NCI-H345 treated with DMSO at 0.1 percent for 48 hours (cell line): ENCODE measurements at regions not wholly inside any gene's neighbourhood (a gene's known extent, or its start where the extent isn't known, plus 50 kb on each side); places are given as distances from the start of the nearest gene placed in this dataset.

Experiments used
- DNase-seq: peaks from one replicate; lab custom pipeline; 2025; ENCODE audit not compliant: unreplicated experiment; lab: John Stamatoyannopoulos, UW

DNA sequence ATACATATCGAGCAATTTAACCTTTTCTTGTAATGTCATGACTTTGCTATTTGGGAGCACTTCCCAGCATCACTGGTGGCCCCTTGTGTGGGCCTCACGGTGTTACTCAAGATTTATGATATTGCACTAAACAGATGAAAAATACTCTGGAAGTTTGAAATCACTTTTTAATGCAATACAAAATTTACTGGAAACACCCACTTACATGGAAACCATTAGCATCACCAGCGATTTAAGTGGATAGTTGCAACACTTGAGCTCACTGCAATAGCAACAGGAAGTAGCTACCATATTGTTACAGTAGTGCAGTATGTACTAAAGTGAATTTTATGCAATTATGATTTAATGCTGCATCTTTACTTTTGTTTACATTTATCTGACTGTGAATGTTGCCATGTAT is 184.4 kb downstream of the MDFIC start:
- no peak for DNase-seq

DNA sequence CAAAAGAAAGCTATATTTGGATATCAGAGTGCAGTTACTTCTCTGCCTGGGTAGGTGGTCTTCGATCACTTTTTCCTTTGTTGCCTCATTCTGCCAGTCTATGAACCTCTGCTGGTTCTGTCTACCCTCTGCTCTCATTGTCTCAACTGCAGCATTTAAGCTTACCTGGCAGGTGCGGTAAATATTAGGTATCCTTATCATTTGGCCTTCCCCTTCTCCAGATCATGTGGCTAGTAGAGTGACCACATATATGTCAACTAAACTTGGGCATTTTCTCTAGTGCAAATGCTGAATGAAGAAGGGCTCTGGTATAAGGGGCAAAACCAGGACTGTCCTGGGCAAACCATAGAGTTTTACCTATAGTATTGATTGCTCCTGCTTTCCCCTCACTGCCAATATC is 180.8 kb downstream of the MDFIC start:
- no peak for DNase-seq

DNA sequence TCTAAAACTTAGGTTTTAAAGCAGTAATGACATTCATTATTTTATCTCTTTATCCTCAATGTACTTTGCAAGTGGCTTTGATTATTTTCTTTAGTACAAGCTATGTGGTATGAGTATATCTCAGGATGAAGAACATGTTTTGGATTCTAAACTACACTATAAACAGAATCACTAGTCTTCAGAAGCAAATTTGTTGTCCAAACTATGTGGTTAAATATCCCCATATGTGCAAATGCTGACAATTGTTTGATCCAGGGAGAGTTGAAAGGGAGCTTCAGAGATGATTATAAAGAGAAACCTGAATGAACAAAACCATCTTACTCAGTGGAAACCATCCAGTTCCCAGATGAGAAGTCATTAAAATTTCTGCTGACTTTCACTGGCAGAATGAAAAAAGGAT is 179.3 kb downstream of the MDFIC start:
- no peak for DNase-seq

DNA sequence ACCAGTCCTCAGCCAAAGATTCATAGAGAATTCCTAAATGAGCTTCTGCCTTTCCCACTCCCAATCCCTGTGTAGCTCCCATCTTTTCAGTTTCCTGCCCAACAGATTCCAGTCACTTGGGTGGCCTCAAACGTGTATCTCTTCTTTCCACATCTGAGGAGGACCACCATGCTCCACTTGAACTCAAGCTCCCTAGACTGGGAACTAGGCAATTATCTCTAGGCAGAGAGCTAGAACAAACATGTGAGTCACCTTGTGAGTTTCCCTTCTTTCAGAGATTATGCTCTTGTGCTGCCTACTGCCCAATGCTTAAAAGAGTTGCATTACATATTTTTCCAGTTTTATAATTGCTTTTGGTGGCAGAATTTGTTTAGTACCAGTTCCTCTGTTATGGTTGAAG is 178.0 kb downstream of the MDFIC start:
- no peak for DNase-seq

DNA sequence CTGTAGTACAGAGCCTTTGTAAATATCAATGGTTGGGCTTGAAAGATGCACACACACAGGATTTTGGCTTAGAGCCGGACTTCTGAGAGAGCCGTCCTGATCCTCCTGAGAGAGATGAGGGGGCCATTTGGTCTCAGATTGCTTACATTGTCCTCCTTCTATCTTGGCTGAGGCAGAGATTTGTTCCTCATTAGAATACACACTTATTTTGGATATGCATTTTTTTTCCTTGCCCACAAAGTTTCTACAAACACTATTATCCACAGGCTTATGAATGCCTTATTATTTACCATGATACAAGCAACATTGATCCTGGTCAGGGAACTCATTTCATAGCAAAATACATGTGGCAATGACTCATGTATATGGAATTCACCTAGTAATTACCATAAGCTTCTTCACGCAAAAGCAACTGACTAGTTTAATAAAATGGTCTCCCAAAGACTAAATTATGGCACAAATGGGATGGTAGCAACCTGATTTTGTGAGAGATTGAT is 175.3 kb downstream of the MDFIC start:
- DNase-seq: no peak

DNA sequence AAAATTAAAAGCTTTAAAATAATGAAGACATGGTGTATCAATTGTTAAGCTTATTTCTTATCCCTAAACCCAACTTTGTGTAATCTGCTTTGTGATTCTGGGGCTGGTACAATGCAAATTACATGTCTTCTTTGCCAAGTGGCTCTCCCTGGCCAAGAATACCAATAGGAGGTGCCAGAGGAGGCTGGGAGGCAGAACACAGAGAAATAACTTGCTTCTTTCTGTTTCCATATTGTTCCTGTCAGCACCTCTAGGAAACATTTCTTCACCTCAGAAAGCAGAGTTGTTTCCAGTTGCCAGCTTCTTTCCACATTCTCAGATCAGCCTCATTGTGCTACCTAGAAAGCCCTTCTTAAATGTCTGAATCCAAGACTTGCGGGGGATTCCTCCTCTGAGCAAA is 174.4 kb downstream of the MDFIC start:
- no peak for DNase-seq

DNA sequence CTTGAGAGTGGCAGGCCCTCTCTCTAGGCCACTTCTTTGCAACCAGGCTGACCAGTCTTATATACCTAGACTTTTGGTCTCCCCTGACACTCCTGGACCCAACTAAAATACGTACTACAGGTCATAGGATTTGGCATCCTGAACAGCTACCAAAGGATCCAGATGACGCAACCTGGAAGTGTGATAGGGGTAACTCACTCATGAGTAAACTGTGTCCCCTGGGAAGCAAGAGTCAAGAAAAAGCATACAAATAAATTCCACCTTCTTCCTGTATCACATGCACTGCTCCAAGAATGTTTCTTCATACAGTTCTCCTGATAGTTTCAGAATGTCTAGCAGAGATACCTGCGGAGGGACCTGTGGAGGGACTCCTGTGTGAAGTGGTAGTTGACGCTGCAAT is 172.3 kb downstream of the MDFIC start:
- no peak for DNase-seq

DNA sequence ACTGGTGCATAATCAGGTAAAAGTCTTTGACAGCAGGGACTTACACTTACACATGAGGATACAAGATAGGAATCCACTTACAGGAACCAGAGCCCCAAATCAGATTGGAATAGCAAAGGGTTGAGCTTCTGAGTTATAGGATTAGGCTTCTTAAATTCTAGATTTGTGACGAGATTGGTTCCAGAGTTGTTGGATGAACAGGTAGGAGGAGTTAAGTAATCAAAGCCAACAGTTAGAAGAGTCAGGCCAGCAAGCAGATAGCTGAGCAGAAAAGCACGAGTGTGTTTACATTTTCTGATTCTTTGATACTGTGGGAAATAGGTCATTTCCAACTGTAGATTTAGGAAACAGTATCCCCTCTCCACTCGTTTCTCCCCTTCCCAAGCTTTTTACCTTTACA is 167.0 kb downstream of the MDFIC start:
- no peak for DNase-seq

DNA sequence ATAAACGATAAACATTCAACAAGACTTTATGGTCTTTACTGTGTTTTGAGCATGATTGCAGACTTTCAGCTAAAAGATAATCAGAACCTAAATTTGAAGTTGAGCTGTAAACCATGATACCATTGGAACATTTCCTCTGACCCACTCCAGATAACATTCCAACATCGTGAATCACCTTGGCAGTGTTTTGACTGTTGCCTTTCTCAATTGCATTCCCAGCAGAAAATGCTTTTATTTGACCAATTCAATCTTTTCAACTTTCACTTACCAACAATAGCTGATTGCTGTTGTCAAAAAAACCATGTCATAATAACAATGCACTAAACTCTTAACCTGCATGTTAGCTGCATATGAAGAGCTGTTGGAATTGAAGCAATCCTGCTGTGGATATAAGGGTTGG is 165.5 kb downstream of the MDFIC start:
- no peak for DNase-seq

DNA sequence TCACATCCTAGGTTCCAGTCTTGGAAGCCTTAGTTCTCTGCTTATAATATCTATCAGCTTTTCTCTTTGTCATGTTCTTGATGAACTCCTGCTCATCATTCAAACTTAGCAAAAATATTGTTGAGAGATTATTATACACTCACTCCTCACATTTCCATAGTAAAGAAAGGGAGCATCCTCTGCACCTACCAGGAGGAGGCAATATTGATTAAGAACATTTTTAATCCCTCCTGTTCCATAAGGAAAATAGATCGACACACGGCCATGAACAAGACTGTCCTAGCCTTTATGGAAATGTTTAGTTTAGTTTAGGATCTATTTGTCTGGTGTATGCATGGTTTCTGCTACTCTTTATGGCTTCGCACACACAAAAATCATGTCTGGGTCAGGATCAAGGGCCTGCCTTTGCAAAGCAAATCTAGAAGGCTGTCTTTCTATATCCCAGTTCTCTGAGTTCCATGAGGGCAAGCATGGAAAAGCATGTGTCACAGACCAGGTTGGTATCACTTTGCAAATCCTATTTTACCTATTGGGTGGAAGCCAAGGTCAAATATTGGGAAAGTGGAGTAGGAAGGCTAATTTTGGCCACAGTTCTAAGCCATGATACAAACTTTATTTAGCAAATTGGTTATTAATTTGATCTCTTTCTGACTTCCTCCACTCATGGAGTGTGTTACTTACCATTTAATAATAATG is 164.4 kb downstream of the MDFIC start:
- DNase-seq: no peak

DNA sequence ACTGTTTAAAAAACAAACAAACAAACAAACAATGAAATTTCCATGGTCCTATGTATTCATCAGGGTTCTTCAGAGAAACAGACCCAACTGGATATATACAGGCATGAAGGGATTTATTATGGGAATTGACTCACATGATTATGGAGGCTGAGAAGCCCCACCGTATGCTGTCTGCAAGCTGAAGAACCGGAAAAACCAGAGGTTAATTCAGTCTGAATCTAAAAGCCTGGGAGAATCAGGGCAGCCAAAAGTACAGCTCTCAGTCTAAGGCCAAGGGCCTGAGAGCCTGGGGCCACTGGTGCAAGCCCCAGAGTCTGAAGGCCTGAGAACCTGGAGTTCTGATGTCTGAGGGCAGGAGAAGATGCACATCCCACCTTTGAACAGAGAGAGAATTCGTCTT is 163.5 kb downstream of the MDFIC start:
- no peak for DNase-seq

DNA sequence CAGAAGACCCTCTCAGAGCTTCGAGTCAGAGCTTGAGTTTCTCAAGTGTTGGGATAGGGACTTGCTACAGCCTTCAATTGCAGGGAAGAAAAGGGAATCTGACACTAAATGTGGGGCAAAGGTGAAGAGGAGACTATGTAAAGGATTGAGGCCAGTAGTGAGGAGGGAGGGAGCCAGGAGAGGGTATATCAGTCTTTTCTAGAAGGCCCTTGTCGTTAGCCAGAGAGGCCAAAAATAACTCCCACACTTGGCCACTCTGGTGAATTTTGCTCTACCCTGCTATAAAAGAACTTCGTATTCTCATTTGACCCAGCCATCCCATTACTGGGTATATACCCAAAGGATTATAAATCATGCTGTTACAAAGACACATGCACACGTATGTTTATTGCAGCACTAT is 162.0 kb downstream of the MDFIC start:
- no peak for DNase-seq

DNA sequence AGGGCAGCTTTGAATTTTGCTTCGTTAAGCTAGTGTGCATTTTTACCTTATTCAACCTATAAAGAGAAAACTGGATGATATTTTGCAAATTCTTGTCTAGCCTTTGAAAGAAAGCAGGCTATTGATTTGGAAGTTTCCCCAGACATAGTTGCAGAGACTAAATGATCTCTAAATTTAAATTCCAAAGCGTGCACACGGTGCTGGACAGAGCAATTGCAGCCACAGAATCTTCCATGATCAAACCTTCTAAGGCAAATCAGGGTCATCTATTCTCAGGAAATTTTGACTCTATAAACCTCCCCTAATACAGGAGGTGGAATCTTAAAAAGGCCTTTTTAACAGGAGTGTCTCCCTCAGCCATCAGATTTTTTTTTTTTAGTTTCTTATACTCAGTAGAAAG is 159.9 kb downstream of the MDFIC start:
- no peak for DNase-seq

DNA sequence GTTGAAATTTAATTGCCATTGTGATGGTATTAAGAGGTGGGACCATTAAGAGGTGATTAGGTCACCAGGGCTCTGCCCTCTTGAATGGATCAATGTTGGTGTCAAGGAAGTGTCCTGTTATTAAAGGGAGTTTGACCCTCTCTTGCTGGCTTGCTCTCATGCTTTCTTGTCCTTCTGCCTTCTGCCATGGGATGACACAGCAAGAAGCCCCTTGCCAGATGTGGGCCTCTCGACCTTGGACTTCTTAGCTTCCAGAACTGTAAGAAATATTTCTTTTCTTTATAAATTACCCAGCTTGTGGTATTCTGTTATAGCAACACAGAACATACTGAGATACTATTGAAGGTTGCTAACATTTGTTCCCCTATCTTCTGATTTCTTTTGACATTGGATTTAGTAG is 157.0 kb downstream of the MDFIC start:
- no peak for DNase-seq

DNA sequence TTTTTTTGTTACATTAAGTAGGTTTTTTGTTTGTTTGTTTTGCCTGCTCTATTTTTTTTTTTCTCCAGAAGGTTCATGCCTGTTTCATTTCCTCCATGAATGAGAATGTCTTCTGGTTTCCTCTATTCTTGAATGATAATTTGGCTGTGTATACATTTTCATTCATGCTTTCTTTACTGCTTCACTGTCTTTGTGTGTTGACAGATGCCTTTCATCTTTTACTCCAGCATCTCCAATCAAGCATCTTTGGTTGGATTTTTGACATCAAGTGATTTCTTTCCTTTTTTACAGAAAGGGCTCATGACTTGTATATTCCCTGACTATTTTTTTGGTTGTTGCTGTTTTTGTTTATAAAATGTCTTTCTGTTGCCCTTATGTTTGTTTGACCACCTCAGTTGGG is 156.5 kb downstream of the MDFIC start:
- DNase-seq: no peak

DNA sequence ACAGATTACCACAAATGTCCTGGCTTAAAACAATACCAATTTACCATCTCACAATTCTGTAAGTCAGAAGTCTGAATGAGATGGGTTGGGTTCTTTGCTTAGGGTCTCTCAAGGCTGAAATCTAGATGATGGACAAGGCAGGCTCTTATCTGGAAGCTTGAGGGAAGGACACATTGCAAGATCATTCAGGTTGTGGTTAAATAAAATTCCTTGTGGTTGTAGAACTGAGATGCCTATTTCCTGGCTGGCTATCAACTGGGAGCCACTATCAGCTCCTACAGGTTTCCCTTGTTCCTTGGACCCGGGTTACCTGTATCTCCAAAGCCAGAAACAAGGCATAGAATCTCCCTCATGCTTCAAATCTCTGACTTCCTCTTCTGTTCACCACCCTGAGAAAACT is 148.4 kb downstream of the MDFIC start:
- no peak for DNase-seq
